DND-41 (cell line): ENCODE measurements at regions not wholly inside any gene's neighbourhood (a gene's known extent, or its start where the extent isn't known, plus 50 kb on each side); places are given as distances from the start of the nearest gene placed in this dataset.

Experiments used
- EZH2 ChIP-seq: IDR thresholded peaks from 3 replicates; pipeline ENCODE4 v1.6.1; 2012; ENCODE audit warnings: borderline replicate concordance, low read depth, mild to moderate bottlenecking, moderate library complexity, low read length, inconsistent platforms; ENCODE audit not compliant: severe bottlenecking
- TF ChIP-seq, protein P1 (sequence below): IDR thresholded peaks from 2 replicates; pipeline ENCODE4 v1.5.1; 2012; ENCODE audit warnings: borderline replicate concordance, low read length, moderate library complexity, mild to moderate bottlenecking; ENCODE audit not compliant: poor library complexity, severe bottlenecking; ENCODE audit errors: extremely low read depth

DNA sequence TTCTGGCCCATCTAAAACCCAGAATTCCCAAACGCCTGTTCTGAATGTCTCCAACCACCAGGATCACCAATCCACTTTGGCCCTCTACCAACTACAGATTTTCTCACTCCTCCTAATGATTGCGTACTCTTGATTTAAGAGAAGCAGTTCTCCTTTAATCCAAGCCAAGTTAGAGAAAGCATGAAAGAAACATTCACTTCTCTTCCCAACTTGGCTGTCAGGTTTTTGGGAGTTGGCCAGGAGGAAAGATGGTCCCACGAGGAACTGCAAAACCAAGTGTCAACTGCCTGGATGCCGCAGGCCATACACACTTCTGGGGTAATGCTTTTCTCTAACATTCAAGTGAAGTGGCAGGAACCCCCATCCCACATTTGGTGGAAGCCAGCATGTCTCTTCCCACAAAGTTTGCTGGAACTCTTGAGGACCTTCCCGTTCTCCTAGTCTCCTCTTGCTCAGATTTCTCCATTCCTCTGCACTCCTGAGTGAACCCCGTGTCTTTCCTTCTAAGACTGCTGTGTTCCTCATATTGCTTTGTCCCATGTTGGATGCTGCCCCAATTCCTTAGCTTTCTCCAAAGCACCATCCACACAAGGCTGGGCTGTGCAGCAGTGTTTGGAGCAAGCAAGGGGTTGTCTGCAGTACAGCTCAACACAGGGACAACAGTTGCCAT, 138.5 kb upstream of the LGALSL start:
- TF ChIP-seq, protein P1, sequence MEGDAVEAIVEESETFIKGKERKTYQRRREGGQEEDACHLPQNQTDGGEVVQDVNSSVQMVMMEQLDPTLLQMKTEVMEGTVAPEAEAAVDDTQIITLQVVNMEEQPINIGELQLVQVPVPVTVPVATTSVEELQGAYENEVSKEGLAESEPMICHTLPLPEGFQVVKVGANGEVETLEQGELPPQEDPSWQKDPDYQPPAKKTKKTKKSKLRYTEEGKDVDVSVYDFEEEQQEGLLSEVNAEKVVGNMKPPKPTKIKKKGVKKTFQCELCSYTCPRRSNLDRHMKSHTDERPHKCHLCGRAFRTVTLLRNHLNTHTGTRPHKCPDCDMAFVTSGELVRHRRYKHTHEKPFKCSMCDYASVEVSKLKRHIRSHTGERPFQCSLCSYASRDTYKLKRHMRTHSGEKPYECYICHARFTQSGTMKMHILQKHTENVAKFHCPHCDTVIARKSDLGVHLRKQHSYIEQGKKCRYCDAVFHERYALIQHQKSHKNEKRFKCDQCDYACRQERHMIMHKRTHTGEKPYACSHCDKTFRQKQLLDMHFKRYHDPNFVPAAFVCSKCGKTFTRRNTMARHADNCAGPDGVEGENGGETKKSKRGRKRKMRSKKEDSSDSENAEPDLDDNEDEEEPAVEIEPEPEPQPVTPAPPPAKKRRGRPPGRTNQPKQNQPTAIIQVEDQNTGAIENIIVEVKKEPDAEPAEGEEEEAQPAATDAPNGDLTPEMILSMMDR = no peak
- no peak for TF ChIP-seq EZH2
